Skeletal muscle cell (primary cell): ENCODE measurements at regions not wholly inside any gene's neighbourhood (a gene's known extent, or its start where the extent isn't known, plus 50 kb on each side); places are given as distances from the start of the nearest gene placed in this dataset.

Experiments used
- DNase-seq: peaks from one replicate; pipeline ENCODE4 v3.0.0-alpha.2; 2010; ENCODE audit warnings: low read depth
- H3K4me3 ChIP-seq: 2 replicates; pipeline ENCODE4 v1.5.1; 2011; ENCODE audit warnings: low read depth, mild to moderate bottlenecking, control low read depth, low read length, moderate library complexity

DNA sequence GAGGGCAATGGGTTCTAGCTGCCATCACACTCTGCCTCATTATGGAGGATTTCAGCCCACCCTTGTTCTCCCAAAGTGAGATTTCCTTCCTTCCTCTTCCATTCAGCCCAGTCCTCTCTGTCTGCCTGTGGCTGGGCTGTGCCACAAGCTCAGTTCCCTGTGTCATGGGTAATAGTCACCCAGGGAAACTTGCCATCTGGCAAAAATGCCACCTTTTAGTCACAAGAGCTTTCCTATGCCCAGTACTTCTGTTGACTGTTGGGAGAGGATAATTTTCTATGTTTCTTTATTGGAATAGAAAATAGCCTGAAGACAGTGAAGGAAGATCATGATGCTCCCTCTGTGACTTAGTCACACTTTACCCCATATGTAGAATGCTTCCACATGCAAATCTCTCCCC, 71.4 kb downstream of the TLR4 start:
- DNase-seq: no peak
- H3K4me3 ChIP-seq: no peak overlapping the region

GRCh38 chr9:117777823-117778222, 73.6 kb downstream of the TLR4 start:
- no peak overlapping the region for H3K4me3 ChIP-seq
- DNase-seq: no peak

- DNase-seq: no peak
- no peak overlapping the region for H3K4me3 ChIP-seq
Observed at GRCh38 chr9:117779760-117780159, 75.6 kb downstream of the TLR4 start.

DNA sequence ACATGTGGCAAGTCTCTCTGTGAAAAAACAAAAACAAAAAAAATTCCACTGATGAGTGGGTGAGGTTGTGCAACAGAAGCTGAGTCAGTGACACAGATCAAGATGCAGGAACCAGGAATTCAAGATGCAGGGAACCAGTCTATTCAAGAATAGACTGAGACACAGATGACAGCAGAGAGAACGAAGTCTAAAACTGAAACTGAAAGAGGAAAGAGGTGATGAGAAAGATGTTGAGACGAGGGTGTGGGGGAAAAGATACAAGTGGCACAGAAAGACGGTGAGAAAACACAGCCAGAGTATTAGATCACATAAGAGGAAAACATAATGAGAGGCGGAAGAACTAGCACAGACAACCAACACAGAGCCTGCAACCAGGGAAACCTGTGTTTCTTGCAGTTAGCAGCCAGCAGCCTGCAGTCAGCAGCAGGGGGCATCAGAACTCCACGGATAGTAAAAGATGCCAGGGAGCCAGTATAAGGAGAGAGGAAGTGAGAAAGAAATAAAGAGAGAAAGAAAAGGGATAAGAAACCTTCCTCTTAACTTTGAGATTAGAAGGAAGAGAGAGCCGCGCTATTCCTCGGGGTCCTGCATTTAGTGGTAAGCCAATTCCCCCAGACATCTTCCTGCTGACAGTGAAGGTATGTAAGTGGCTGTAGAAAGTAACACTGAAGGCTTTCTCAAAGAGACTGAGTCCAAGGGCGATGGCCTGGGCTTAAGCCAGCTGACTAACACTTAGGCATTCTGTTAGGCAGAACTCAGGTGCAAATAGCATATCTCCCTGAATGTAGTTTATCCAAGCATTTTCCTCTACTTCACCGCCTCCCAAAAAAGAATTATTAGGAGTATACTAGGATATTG, 79.0 kb downstream of the TLR4 start:
- DNase-seq: peak; percentile 59
- peak overlapping the region; percentile 48 for H3K4me3 ChIP-seq

GRCh38 chr9:117783828-117784227, 79.6 kb downstream of the TLR4 start:
- no peak overlapping the region for H3K4me3 ChIP-seq
- DNase-seq: no peak

GRCh38 chr9:117784996-117785395, 80.8 kb downstream of the TLR4 start:
- no peak overlapping the region for H3K4me3 ChIP-seq
- DNase-seq: no peak

DNA sequence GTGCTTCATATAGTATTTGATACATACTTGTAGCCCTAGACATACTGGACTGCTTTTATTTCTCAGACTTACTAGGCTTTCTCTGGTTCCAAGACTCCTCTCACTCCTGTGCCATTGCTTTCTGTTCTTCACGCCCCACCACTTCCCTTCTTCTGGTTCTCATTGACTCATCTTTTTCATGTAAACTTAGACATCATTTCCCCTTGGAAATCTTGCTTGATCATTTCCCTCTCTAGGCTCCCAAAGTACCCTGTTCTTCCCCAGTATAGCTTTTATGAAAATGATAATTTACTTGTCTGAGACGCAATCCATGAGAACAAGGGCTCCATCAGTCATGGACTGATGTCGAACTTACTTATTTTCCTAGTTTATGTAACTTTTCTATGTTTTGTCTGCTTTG, 83.5 kb downstream of the TLR4 start:
- H3K4me3 ChIP-seq: no peak overlapping the region
- no peak for DNase-seq

DNA sequence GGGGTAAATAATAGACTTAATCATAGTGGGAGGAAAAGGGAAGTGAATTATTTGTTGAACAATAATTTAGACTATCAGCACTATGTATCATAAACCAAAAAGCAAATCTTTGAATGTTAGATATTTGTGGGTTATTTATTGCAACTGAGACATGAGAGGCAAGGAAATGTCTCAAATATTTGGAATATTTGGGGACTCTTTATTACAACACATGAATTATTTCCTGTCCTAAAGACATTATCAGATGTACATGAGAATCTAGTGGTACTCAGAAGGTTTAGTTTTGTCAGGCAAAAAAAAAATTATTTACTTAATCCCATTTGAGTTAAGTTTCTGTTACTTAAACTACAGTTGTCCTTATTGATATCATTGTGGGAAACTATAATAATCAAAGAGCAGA, 91.1 kb downstream of the TLR4 start:
- no peak overlapping the region for H3K4me3 ChIP-seq
- no peak for DNase-seq

DNA sequence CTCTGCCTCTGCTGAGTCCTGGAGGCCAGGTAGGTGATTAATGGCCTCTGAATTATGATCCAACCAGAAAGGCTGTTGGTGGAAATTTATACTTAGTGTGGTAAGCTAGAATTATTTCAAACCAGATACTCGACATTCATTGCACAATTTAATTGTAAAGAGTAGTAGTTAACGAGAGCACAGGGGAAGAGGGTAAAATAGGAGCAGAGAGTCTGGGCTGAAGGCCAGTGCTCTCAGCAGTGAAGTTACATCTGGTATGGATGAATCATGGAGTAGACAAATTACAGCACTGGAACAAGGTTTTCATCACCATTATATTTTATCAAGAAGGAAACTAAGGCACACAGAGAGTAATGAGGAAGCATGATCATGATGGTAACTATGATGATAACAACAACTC, 92.5 kb downstream of the TLR4 start:
- DNase-seq: peak; percentile 34
- H3K4me3 ChIP-seq: no peak overlapping the region

- H3K4me3 ChIP-seq: no peak overlapping the region
- no peak for DNase-seq
Observed at GRCh38 chr9:117800389-117800788, 96.2 kb downstream of the TLR4 start.

GRCh38 chr9:117809751-117810150, 105.5 kb downstream of the TLR4 start:
- H3K4me3 ChIP-seq: no peak overlapping the region
- no peak for DNase-seq

GRCh38 chr9:117815315-117815714, 111.1 kb downstream of the TLR4 start:
- H3K4me3 ChIP-seq: no peak overlapping the region
- no peak for DNase-seq

GRCh38 chr9:117815948-117816347, 111.7 kb downstream of the TLR4 start:
- no peak overlapping the region for H3K4me3 ChIP-seq
- no peak for DNase-seq

DNA sequence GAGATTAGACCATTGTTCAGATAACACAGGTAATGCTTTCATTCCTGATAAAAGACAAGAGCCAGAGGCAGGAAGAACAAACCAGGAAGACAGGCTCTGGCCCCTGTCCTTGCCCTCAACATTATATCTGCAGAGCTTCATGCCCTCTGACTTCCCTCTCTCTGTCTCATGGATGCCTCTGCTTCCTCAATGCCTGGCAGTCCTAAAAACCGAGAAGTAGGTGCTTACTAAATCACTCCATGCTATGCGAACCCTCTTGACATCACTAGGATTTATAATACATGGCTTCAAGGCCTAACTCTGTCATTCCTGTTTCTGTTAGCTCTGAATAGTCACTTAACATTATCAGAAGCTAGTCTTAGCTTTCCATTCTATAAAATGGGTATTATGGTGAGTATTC, 117.8 kb downstream of the TLR4 start:
- no peak overlapping the region for H3K4me3 ChIP-seq
- DNase-seq: no peak

DNA sequence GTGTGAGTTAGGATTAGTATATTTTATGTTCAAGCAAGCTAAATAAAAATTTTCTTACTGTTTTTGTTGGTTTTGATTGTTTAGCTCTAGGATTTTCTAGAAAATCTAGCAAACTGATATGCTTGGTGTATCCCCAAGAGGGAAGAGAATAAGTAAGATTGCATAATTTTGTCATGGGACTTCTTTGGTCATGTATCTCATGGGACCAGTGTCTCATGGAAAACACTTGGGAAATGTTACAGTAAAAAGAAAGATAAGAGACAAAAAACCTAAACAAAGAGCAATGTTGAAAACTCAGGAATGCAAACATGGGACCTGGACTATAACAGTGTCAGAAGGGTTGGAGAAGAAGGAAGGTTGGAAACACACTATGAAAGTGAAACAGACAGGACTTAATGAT, 119.4 kb downstream of the TLR4 start:
- no peak overlapping the region for H3K4me3 ChIP-seq
- DNase-seq: no peak

DNA sequence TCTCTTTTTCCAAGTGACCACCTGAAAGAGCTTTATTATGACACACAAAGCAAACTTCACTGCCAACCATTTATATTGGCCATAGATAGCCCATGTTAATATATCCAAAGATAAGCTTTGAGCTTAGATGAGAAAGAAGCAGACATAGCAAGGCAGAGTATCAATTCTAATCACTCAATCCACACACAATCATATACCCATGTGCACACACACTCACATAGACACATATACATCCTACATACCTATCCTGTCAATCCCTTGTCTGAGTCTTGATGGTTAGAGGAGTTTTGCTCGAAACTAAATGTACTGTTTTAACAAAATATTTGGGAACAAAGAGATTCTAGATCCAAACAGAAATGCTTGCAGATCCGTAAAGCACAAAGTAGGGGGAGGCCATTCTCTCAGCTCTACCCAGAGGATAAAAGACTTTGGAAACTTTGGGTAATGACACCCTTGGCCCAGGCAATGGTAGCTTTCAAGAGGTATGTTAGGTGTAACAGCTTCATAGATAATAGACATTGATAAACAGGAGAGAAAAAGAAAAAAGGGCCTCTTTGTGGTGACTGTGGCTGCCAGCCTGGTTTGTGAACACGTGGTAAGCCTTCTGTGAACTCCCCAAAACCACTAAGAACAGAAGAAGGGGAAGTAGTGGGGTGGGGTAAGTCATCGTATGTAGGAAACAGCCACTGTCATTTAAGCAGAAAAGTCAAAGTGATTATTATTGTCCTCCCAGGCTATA, 121.6 kb downstream of the TLR4 start:
- H3K4me3 ChIP-seq: no peak overlapping the region
- no peak for DNase-seq

DNA sequence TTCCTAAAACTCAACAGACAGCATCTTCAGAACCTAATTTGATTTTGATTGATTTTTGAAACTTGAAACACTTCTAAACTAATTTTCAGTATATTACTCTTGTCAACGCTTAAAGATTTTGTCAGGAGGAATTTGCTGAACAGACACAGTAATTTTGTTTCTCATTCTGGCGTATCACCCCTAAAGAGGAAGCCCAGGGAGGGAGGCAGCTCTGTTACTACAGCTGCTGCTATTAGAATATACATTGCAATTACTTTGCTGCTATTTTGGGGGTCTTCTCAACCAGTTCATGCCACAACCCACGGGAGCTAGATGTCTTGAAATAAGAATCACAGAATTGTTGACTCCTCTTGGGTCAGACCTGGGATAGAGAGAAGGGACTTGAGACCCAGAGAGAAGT, 122.6 kb downstream of the TLR4 start:
- H3K4me3 ChIP-seq: no peak overlapping the region
- no peak for DNase-seq

- H3K4me3 ChIP-seq: no peak overlapping the region
Observed at GRCh38 chr9:117827456-117827855, 123.3 kb downstream of the TLR4 start.

DNA sequence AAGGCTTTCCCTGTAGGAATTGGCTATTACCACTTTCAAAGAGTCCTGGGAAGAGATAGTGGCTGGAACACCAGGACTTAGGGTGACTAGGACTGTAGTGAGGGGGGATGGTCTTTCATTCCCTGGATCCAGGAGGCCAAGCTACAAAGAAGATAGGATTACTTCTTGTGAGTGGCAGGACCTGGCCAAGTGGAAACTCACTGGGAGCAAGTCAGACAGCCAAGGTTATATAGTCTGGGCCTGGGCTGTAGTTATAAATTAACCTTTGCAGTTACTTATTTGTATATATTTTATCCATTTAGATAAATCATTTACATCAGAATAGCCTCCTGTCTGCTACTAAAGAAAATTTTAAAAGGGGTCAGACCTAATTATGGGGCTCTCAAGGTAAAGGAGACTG, 124.3 kb downstream of the TLR4 start:
- no peak for DNase-seq
- no peak overlapping the region for H3K4me3 ChIP-seq

More at GRCh38 chr9:117827456-117827855, 123.3 kb downstream of the TLR4 start:
- DNase-seq: no peak

- no peak for DNase-seq
- H3K4me3 ChIP-seq: no peak overlapping the region
Observed at GRCh38 chr9:117835798-117836197, 131.6 kb downstream of the TLR4 start.

DNA sequence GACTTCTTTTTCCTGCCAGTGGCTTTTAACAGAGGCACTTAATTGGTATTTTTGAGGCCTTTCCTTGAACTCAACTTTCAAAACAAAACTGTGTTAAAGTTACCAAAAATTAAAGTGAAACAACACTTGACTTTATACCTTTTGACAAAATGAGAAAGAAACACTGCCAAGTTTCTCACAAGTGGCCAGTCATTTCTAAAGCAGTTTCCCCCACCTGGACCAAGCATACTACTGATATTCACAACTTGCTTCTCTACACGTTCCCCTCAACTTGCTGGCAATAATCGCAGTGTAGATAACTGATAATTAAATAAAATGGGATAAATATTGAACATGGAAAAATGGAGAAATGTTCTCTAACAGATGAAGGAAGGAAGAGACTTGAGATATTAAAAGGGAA, 135.7 kb downstream of the TLR4 start:
- no peak overlapping the region for H3K4me3 ChIP-seq
- no peak for DNase-seq
